HUES64 (cell line): ENCODE measurements at regions not wholly inside any gene's neighbourhood (a gene's known extent, or its start where the extent isn't known, plus 50 kb on each side); places are given as distances from the start of the nearest gene placed in this dataset.
"Not testable (repeated sequence)": the region's sequence is repeated elsewhere in the genome, so short reads cannot be mapped to it uniquely, and the experiment has no call there.

Source experiments
- H3K27ac ChIP-seq: 2 replicates; pipeline ENCODE4 v1.7.0; 2013; ENCODE audit warnings: low read depth, low read length, inconsistent platforms
- H3K27me3 ChIP-seq: 2 replicates; pipeline ENCODE4 v1.6.1; 2013; ENCODE audit warnings: mild to moderate bottlenecking, low read length; ENCODE audit not compliant: insufficient read depth
- H3K36me3 ChIP-seq: 2 replicates; pipeline ENCODE4 v1.6.1; 2013; ENCODE audit warnings: mild to moderate bottlenecking, low read length; ENCODE audit not compliant: insufficient read depth
- H3K4me1 ChIP-seq: 2 replicates; pipeline ENCODE4 v1.6.1; 2013; ENCODE audit warnings: mild to moderate bottlenecking, low read length, moderate library complexity; ENCODE audit not compliant: insufficient read depth
- H3K4me3 ChIP-seq: 2 replicates; pipeline ENCODE4 v1.5.1; 2013; ENCODE audit warnings: mild to moderate bottlenecking, low read length, moderate library complexity
- H3K9ac ChIP-seq: 2 replicates; pipeline ENCODE4 v1.6.1; 2013; ENCODE audit warnings: mild to moderate bottlenecking, low read depth, low read length
- H3K9me3 ChIP-seq: 2 replicates; pipeline ENCODE4 v1.6.1; 2013; ENCODE audit warnings: low read depth, low read length; ENCODE audit not compliant: insufficient read depth
- WGBS: fragments of 150-250, 120-280 bp; methylation state at CpG from one replicate; pipeline ENCODE4 v1.1.7; 2013; ENCODE audit warnings: missing lambda C conversion rate; 5-methylcytosine and 5-hydroxymethylcytosine counted together

GRCh38 chrY:10958122-10958521, 1430.4 kb downstream of the TSPY10 start:
- peaks cover 70% of the 10 kb centered on the region for H3K9me3 ChIP-seq

GRCh38 chrY:10973422-10973821, 1445.7 kb downstream of the TSPY10 start:
- no peaks in the 10 kb centered on the region for H3K36me3 ChIP-seq
- H3K4me3 ChIP-seq: no peak overlapping the region
- no peak overlapping the region for H3K9ac ChIP-seq
- H3K9me3 ChIP-seq: peaks cover 82% of the 10 kb centered on the region
- WGBS: 71% methylated on average over 10 of the region's 10 CpGs
- no peak overlapping the region for H3K27ac ChIP-seq
- no peaks in the 10 kb centered on the region for H3K4me1 ChIP-seq
- no peaks in the 10 kb centered on the region for H3K27me3 ChIP-seq

More at GRCh38 chrY:10958122-10958521, 1430.4 kb downstream of the TSPY10 start:
- H3K4me1 ChIP-seq, H3K9ac ChIP-seq, H3K4me3 ChIP-seq, H3K27me3 ChIP-seq, H3K36me3 ChIP-seq, H3K27ac ChIP-seq: not testable (repeated sequence)
- WGBS: 53% methylated on average over 3 of the region's 3 CpGs

- Histone ChIP-seq H3K27me3 (no peaks in the 10 kb centered on the region), H3K4me3 (no peak overlapping the region), H3K27ac (no peak overlapping the region), H3K9ac (no peak overlapping the region), H3K4me1 (no peaks in the 10 kb centered on the region), H3K36me3 (no peaks in the 10 kb centered on the region), H3K9me3 (peaks cover 90% of the 10 kb centered on the region)
- 87% methylated on average over 2 of the region's 2 CpGs for WGBS
Measured at GRCh38 chrY:10986655-10987054, 1459.0 kb downstream of the TSPY10 start.

GRCh38 chrY:10987626-10988025, 1459.9 kb downstream of the TSPY10 start:
- no peak overlapping the region for H3K27ac ChIP-seq
- peaks cover 88% of the 10 kb centered on the region for H3K9me3 ChIP-seq
- H3K4me1 ChIP-seq: no peaks in the 10 kb centered on the region
- no peaks in the 10 kb centered on the region for H3K27me3 ChIP-seq
- H3K4me3 ChIP-seq: no peak overlapping the region
- no peaks in the 10 kb centered on the region for H3K36me3 ChIP-seq
- no peak overlapping the region for H3K9ac ChIP-seq
- WGBS: 36% methylated on average over 1 of the region's 1 CpG

GRCh38 chrY:10993955-10994354, 1466.3 kb downstream of the TSPY10 start:
- peaks cover 81% of the 10 kb centered on the region for H3K9me3 ChIP-seq
- no peaks in the 10 kb centered on the region for H3K36me3 ChIP-seq
- 65% methylated on average over 2 of the region's 2 CpGs for WGBS
- H3K4me3 ChIP-seq: no peak overlapping the region
- H3K27ac ChIP-seq: no peak overlapping the region
- H3K9ac ChIP-seq: no peak overlapping the region
- no peaks in the 10 kb centered on the region for H3K4me1 ChIP-seq
- no peaks in the 10 kb centered on the region for H3K27me3 ChIP-seq

GRCh38 chrY:10999715-11000114, 1472.0 kb downstream of the TSPY10 start:
- H3K27ac ChIP-seq, H3K4me3 ChIP-seq, H3K36me3 ChIP-seq, H3K4me1 ChIP-seq, H3K27me3 ChIP-seq, H3K9ac ChIP-seq: not testable (repeated sequence)
- 64% methylated on average over 5 of the region's 5 CpGs for WGBS
- peaks cover 76% of the 10 kb centered on the region for H3K9me3 ChIP-seq

- H3K4me1 ChIP-seq, H3K9ac ChIP-seq, H3K27ac ChIP-seq, H3K36me3 ChIP-seq, H3K4me3 ChIP-seq, H3K27me3 ChIP-seq: not testable (repeated sequence)
- H3K9me3 ChIP-seq: peaks cover 83% of the 10 kb centered on the region
- WGBS: 76% methylated on average over 3 of the region's 3 CpGs
Measured at GRCh38 chrY:11014229-11014628, 1486.5 kb downstream of the TSPY10 start.

- no peaks in the 10 kb centered on the region for H3K36me3 ChIP-seq
- peaks cover 75% of the 10 kb centered on the region for H3K9me3 ChIP-seq
- no peak overlapping the region for H3K27ac ChIP-seq
- 90% methylated on average over 1 of the region's 1 CpG for WGBS
- H3K27me3 ChIP-seq: no peaks in the 10 kb centered on the region
- H3K9ac ChIP-seq: no peak overlapping the region
- H3K4me1 ChIP-seq: no peaks in the 10 kb centered on the region
- H3K4me3 ChIP-seq: no peak overlapping the region
Measured at GRCh38 chrY:11022734-11023133, 1495.1 kb downstream of the TSPY10 start.

GRCh38 chrY:11044234-11044883, 1516.7 kb downstream of the TSPY10 start:
- 64% methylated on average over 7 of the region's 7 CpGs for WGBS
- H3K4me1 ChIP-seq: no peaks in the 10 kb centered on the region
- no peaks in the 10 kb centered on the region for H3K36me3 ChIP-seq
- H3K27me3 ChIP-seq: no peaks in the 10 kb centered on the region
- no peak overlapping the region for H3K4me3 ChIP-seq
- H3K9me3 ChIP-seq: peaks cover 30% of the 10 kb centered on the region
- H3K27ac ChIP-seq: no peak overlapping the region
- H3K9ac ChIP-seq: no peak overlapping the region

GRCh38 chrY:11063486-11063885, 1535.8 kb downstream of the TSPY10 start:
- Histone ChIP-seq H3K27ac (no peak overlapping the region), H3K27me3 (no peaks in the 10 kb centered on the region), H3K9ac (no peak overlapping the region), H3K4me1 (no peaks in the 10 kb centered on the region), H3K36me3 (no peaks in the 10 kb centered on the region), H3K4me3 (no peak overlapping the region), H3K9me3 (peaks cover 28% of the 10 kb centered on the region)
- WGBS: 93% methylated on average over 6 of the region's 9 CpGs

GRCh38 chrY:11063960-11064359, 1536.3 kb downstream of the TSPY10 start:
- no CpG with 5 or more reads among the region's 2 CpGs for WGBS

GRCh38 chrY:11064376-11064775, 1536.7 kb downstream of the TSPY10 start:
- H3K27ac ChIP-seq: no peak overlapping the region
- H3K36me3 ChIP-seq: no peaks in the 10 kb centered on the region
- 63% methylated on average over 1 of the region's 1 CpG for WGBS
- H3K27me3 ChIP-seq: no peaks in the 10 kb centered on the region
- H3K9ac ChIP-seq: no peak overlapping the region
- no peaks in the 10 kb centered on the region for H3K4me1 ChIP-seq
- peaks cover 28% of the 10 kb centered on the region for H3K9me3 ChIP-seq
- H3K4me3 ChIP-seq: no peak overlapping the region

More at GRCh38 chrY:11063960-11064359, 1536.3 kb downstream of the TSPY10 start:
- Histone ChIP-seq H3K27ac (no peak overlapping the region), H3K9me3 (peaks cover 28% of the 10 kb centered on the region), H3K27me3 (no peaks in the 10 kb centered on the region), H3K4me1 (no peaks in the 10 kb centered on the region), H3K4me3 (no peak overlapping the region), H3K36me3 (no peaks in the 10 kb centered on the region), H3K9ac (no peak overlapping the region)
